ENCODE measurements at regions not wholly inside any gene's neighbourhood (a gene's known extent, or its start where the extent isn't known, plus 50 kb on each side); places are given as distances from the start of the nearest gene placed in this dataset.

GRCh38 chr3:61334783-61335182 is 83.5 kb upstream of the FHIT start:
- no peaks in the 10 kb centered on the region for H3K36me3 ChIP-seq
- DNase-seq (no peak), ATAC-seq (no peak)
- no peaks in the 10 kb centered on the region for H3K27me3 ChIP-seq (ENCODE audit: low read depth)
- no peak for TF ChIP-seq CTCF (IDR thresholded peaks at IDR 0.05)
- intact Hi-C loops (cut with DNase I): no loop called here
- H3K4me1 ChIP-seq: no peaks in the 10 kb centered on the region
- H3K27ac ChIP-seq: no peak overlapping the region
- H3K9me3 ChIP-seq: no peaks in the 10 kb centered on the region
- H3K4me3 ChIP-seq: no peak overlapping the region

DNA sequence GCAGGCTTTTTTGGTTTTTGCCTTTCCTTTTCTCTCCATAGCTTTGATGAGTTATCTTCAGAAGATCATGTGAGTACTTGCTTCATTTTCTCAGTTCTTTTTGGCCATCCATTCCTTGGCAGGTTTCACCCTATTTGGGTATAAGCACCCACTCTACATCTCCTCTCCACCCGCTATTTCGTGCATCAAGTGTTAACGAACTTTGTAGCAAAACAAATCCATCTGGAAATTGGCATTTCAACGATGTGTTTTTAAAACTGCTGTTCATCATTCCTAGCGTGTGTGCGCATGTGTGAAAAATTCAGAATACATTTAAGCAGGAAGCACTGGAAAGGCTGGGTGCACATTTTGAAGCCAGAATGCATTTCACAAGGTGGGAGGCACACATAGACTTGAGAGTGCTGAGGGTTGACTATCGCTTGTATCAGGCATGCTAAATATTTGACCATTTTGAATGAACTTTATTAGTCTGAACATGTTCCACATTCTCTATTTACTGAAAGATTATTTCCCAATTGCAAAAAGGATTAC is 89.7 kb upstream of the FHIT start:
- Histone ChIP-seq H3K9me3 (no peaks in the 10 kb centered on the region), H3K4me1 (no peaks in the 10 kb centered on the region), H3K27ac (no peak overlapping the region), H3K36me3 (no peaks in the 10 kb centered on the region), H3K27me3 (ENCODE audit: low read depth) (no peaks in the 10 kb centered on the region), H3K4me3 (no peak overlapping the region)
- no peak for TF ChIP-seq CTCF (IDR thresholded peaks at IDR 0.05)
- intact Hi-C loops (cut with DNase I): no loop called here
- DNase-seq: no peak
- ATAC-seq: no peak

DNA sequence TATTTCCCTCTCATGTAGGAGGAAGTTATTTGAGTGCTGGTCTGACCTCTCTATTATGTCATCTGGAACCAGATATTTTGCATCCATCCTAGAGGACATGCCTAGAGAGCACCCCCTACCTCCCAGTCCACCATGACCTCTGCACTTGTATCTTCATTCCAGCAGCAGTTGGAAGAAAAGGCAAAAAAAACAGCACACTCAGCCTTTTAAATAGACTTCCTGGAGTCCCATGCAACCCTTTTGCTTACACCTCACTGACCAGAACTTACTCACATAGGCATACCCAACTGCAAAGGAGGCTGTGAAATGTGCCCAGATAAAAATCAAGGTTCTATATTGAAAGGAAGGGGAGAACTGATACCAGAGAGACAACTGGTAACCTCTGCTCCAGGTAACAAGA is 92.3 kb upstream of the FHIT start:
- Histone ChIP-seq H3K9me3 (no peaks in the 10 kb centered on the region), H3K27me3 (ENCODE audit: low read depth) (no peaks in the 10 kb centered on the region), H3K4me3 (no peak overlapping the region), H3K27ac (no peak overlapping the region), H3K4me1 (no peaks in the 10 kb centered on the region), H3K36me3 (no peaks in the 10 kb centered on the region)
- no peak for ATAC-seq
- TF ChIP-seq CTCF (IDR thresholded peaks at IDR 0.05): no peak
- intact Hi-C loops (cut with DNase I): no loop called here
- DNase-seq: no peak

- no peak for DNase-seq
- intact Hi-C loops (cut with DNase I): no loop called here
- Histone ChIP-seq H3K27me3 (ENCODE audit: low read depth) (no peaks in the 10 kb centered on the region), H3K4me1 (no peaks in the 10 kb centered on the region), H3K9me3 (no peaks in the 10 kb centered on the region), H3K27ac (no peak overlapping the region), H3K36me3 (no peaks in the 10 kb centered on the region), H3K4me3 (no peak overlapping the region)
- no peak for ATAC-seq
- no peak for TF ChIP-seq CTCF (IDR thresholded peaks at IDR 0.05)
Observed at GRCh38 chr3:61345020-61345419, 93.8 kb upstream of the FHIT start.

DNA sequence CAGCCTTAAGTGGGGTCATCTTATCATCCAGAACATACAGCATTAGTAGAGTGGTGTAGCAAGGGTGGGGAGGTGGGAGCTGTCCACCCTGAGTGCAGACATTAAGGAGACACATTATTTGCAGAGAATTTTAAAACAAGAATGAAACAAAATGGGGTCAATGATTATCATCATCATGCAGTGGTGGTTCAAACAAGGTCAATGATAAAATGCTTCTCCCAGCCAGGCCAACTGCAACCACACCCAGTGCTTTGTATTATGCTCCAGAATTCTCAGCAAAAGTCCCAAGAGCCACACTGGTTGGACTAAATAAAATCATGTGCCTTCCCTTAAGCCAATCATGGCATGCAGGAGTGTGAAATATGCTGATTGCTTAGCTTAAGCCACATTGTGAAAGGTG is 96.7 kb upstream of the FHIT start:
- DNase-seq: no peak
- Histone ChIP-seq H3K9me3 (no peaks in the 10 kb centered on the region), H3K4me3 (no peak overlapping the region), H3K4me1 (no peaks in the 10 kb centered on the region), H3K27me3 (ENCODE audit: low read depth) (no peaks in the 10 kb centered on the region), H3K36me3 (no peaks in the 10 kb centered on the region), H3K27ac (no peak overlapping the region)
- TF ChIP-seq CTCF (IDR thresholded peaks at IDR 0.05): no peak
- intact Hi-C loops (cut with DNase I): no loop called here
- no peak for ATAC-seq

GRCh38 chr3:61349717-61350116 is 98.5 kb upstream of the FHIT start:
- intact Hi-C loops (cut with DNase I): no loop called here
- ATAC-seq (no peak), DNase-seq (no peak)
- no peaks in the 10 kb centered on the region for H3K27me3 ChIP-seq (ENCODE audit: low read depth)
- no peaks in the 10 kb centered on the region for H3K4me1 ChIP-seq
- no peaks in the 10 kb centered on the region for H3K9me3 ChIP-seq
- no peak overlapping the region for H3K27ac ChIP-seq
- TF ChIP-seq CTCF (IDR thresholded peaks at IDR 0.05): no peak
- no peak overlapping the region for H3K4me3 ChIP-seq
- H3K36me3 ChIP-seq: no peaks in the 10 kb centered on the region

Measured in lower lobe of right lung (tissue), 2 donors.